ENCODE measurements at regions not wholly inside any gene's neighbourhood (a gene's known extent, or its start where the extent isn't known, plus 50 kb on each side); places are given as distances from the start of the nearest gene placed in this dataset.
A peak's percentile ranks its signal among the peaks of the same experiment; 100 is the strongest.

DNA sequence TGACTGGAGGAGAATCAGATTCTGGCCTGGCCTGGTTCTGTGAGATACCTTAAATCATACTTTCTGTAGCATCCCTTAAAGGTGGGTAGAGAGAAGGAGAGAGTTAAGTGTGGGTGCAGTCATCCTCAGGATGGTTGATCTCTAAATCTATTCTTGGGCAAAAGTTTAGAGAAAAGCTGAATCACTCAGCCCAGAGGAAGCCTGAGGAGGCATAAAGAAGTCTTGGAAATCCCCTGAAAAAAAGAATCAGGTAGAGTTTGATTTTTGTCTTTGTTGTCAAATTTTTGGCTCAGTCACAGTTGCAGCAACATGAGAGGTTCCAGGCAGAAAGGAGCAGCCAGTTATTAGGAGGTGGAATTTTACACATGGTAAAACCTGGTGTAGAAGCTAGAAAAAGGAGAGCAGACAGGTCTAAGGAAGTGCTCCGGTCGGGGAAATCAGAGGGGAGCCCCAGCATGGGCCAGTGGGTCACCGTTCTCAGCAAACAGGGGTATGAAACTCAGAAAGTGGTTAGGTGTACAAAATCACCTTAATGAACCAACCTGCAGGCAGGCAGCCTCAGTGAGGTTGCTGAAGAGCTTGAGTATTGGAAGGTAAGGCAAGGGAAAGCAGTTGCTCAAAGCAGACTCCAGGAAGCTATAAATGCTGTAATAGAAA is 116.2 kb upstream of the CNTLN start:
- no peak for DNase-seq

DNA sequence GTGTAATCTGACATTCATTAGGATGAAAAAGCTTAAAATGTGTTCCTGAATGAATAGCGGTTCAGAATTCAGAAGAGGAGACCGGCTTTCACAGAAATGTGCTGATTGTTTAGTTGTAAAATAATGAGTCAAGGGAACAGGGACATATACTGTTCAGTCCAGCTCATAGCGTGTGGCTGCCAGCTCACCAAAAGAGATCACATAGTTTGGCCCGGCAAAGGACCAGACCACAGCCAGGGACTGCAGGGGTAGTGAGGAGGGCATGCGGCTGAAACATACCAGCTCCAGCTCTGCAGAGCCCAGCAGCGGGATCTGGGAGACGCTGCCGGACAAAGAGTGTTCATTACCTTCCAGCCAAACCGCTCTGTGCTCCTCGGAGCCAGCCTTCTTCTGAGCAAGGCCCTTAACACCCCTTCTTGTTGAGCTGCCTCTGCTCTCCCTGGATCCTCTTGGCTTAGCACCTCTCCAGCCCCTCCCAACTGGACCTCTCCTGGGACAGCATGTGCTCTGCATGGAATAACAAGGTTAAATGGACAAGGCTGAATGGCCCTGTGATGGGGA is 116.8 kb upstream of the CNTLN start:
- peak in 34 of 56 donors; percentile 1 to 56 (median 19) for DNase-seq

DNA sequence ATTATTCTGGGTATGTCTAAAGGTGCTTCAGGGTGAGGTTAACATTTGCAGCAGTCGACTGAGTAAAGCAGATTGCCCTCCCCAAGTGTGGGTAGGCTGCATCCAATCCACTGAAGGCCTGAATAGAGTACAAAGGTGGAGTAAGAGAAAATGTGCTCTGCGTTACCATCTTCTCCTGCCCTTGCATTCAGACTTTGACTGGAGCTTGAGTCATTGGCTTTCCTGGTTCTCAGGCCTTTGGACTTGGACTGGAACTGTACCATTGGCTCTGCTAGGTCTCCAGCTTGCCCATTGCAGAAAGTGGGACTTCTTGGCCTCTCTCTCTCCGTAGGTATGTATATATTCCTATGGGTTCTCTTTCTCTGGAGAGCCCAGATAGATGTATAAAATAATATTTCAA is 120.9 kb upstream of the CNTLN start:
- DNase-seq: no peak

DNA sequence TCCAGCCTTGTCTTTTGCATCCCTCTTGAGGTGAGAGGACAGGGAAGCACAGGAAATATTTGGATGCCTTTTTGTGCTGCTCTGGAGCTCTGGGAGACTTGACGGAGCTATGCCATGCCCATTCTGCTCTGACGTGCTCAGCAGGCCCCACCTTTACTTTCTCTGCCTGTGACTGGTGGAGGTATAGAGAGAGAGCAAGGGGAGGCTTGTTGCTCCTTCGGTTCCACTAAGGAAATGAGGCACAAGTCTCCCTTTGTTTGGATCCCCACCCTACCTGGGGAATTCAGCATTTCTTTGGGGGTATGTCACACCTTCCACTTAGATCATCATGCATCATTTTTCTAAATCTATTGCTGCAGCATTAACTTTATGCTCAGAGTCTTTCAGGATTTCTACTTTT is 121.8 kb upstream of the CNTLN start:
- DNase-seq: no peak

DNA sequence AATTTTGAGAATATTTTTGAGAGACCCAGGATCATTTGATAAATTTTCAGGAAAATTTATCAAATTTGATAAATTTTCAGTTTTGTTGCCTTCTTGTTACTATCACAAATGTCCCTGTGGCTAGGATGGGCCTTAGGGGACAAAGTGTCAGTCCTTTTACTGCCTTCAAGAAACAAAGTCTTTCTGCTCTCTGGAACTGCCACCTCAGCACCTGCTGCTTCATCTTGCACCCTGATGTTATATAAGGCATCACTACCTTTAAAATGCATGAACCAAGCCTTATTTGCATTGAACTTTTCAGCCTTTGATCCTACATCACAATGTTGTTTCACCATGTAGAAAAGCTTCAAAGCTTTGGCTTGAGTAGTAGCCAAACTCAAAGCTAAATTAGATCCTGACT is 123.0 kb upstream of the CNTLN start:
- DNase-seq: no peak

DNA sequence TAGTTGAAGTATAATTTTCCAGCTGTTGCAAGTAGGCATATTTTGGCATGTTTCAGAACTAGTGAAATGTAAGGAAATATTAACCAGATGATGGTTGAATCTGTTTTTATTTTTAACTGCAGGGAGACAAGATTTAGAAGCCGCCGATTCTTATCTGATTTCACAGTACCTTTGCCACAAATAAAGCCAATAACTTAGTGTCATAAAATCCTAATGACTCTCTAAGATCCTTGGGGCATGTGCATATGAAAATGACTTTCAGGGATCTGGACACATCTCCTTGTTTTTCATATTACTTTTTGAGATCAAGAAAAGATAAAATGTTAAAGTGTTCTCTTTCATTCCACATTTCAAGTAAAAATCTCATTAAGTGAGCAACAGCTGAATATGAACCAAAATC is 125.8 kb upstream of the CNTLN start:
- no peak for DNase-seq

DNA sequence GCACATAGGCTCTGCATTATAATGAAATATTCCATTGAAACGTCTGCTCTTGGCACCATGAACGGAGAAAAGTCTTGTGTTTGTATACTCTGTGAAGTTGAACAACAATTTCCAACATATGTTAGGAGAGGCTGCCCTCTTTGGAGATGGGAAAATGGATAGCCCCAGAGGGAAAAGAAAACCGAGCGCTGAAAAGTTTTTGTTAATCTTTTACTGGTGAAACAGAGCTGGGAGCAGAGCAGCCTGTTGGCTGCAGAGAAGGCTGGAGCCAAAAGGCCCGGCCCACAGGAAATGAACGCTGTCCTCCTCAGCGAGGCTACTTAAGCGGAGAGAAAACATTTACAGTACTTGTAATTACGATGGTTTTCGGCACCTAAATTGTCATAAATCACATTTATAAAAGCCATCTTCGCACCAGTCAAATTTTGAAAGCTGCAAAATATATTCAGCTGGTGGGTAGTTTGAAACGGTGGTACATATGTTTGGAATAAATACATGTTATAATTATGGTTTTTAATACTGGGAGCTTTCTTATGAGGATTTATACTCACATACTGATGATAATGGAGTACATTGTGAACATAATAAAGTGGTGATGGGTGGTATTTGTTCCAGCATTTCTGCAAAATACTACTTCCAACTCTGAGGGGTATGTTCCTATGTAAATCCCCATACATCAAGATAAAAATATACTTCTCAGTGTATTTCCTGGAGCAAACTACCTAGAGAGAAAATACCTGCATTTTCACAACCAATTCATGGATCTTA is 129.6 kb upstream of the CNTLN start:
- no peak for DNase-seq

DNA sequence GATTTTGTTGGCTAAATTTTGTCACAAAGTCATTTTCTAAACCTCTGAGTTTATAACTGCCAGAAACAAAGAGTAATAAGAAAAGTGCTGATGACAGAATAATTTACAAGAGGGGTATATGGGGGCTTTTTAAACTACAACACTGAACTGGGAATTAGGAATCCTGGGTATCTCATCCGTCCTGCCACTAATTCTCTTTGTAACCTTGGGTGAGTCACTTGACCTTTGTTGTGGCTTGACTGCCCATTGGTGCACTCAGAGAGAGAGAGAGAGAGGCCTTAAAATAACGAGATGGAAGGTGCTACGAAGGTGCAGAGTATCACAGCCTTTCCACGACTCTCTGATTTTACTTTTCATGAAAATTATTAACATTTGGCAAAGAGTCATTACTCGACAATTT is 130.3 kb upstream of the CNTLN start:
- DNase-seq: no peak

DNA sequence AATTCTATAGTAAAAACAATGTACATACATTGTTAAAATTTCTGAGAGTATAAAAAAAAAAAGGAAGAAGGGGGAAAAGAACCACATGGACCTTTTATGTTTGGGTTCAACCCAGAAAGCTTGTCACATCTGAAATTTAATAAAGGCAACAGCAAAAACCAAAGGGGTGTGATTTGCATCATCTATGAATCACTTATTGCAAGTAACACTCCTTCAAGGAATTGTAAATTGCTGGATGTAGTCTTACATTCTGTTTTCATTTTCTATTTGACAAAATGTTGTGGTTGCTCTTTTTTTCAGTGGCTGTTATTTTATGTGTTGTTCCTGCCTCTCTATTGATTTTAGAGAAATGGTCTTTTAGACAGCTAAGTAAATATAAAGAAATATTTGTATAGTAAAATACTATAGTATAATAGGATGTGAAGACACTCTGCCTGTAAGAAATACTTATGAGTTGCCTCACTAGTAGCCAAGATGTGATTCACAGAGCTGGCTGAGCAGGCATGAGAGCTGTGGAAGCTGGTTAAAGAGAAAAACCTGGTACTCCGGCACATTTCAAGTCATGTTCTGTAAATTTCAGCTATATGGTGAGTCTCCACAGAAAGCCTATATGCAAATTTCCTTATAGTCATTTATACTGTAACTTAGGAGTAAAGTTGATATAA is 131.1 kb upstream of the CNTLN start:
- no peak for DNase-seq

DNA sequence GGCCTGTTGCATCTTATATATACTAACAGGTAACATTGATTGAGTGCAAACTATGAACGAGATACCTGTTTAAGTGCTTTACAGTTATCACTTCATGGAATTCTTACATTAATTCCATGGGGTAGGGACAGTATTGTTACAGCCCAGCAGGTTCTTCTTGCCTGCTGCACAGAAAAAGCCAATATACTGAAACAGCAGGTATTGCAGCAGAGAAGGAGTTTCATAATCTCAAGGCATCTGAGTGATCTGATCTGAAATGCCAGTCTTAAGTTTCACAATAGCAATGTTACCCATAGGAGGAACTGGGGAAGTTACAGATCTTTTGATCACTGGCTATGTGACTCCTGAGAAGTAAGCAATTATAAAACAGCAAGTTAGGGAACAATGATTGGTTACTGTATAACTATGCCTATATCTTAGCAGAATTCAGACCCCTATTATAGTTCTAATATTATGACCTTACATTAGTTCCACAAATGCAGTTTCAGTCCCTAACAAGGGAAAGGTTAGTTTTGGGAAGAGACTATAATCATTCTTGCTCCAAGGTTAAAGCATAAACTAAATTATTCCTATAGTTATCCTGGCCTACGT is 126.5 kb upstream of the BNC2 start:
- no peak for DNase-seq

DNA sequence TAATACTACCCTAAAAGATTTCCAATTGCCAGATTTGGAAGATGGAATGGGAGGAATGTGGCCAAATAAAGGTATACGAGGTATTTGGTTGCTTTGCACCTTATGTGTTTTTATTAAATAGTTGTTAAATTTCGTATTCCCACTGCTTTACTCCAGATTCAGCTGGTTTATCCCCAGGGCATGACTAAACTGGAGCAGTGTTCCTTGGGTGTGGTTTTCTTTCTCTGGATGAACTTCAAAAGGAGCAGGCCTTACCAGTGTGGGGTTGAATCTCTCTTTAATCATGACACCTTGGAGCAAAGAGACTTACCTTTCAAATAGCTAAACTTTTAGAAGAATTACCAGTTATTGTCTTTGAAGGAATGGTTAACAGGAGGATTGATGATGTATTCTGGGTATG is 121.7 kb upstream of the BNC2 start:
- no peak for DNase-seq

DNA sequence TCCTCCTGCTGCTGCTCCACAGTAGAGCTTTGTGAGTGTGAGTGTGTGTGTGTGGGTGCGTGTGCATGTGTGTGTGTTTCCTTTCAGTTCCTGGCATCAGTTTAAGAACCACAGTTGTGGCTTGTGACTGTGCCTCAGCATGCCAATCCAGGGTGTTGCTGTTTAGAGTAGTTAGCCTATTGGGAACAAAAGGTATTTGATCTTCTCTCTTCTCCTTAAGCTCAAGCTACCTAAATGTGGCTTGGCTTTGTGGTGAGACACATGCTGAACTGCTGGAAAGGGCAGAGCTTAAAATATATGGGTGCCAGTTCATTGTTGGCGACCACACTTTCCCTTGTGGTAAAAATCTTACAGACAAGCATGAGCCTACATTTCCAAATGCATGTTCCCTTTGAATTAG is 116.6 kb upstream of the BNC2 start:
- DNase-seq: no peak

DNA sequence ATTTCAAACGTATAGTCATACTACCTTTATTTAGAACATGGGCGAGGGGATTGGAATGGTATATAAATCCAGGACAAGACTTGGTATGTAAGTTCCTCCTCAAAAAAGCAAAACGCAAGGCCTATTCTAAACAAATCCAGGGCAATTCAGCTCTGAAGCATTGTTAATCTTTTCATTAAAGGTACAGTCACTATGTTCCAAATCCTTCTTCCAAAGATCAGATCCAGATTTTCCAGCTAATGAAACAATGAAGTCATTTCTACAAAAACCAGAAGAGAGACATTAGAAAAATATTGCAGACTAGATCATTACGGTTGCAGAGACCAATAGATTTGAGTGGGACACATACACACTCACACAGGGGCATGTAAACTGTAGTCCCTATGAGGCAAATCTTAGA is 116.1 kb upstream of the BNC2 start:
- DNase-seq: no peak

DNA sequence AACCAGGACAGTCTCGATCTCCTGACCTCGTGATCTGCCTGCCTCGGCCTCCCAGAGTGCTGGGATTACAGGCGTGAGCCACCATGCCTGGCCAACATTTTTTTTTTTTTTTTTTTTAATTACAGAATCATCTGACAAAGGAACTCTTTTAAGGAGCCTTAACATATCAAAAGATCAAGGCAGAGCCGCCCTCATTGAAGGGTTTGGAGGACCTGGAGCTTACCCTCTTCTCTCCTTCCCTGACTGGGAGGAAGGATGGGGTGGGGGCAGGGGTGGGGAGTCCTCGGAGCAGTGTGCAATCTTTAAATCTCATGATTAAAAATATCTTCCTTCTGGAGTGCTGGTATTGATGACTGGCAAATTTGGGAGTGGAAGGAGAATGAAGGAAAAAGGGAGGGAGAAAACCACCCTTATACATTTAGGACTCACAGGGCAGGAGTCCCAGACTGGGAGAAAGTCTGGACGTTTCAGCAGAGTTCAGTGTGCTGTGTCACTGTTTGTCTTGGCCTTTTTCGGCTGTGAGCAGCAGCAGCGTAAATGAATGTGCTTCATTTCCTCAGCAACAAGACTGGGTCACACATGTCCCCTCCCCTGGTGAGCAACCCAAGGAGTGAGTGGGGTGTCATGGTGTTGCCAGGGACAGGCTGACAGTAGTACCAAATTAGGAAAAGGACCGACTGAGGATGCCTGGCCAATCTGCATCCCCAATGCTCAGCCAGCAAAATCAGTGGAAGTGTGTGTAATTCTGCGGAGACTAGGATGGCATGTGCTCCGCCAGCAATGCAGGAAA is 115.3 kb upstream of the BNC2 start:
- DNase-seq: no peak

DNA sequence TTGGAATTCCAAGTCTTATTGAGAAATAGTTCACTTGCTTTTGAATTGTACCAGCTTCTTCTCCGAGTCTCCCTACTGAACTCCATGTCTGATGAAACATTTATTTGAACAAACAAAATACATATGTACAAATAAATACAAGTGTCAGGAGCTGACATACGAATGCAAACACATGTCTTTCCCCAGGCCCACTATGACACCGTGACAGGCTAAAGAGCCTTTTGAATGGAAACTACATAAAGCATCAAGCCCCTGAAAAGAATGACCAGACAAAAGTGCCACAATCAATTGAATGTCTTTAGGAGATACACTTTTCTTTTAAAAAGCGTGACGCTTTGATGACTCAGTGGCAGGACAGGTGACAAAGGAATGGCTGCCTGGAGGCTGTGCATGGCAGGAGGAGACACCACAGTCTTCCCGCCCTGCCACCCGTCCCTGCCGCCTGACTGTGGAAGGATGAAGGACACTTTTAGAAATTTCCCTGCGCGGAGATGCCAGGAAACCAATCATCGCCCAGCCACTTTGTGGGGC is 112.4 kb upstream of the BNC2 start:
- DNase-seq: no peak

DNA sequence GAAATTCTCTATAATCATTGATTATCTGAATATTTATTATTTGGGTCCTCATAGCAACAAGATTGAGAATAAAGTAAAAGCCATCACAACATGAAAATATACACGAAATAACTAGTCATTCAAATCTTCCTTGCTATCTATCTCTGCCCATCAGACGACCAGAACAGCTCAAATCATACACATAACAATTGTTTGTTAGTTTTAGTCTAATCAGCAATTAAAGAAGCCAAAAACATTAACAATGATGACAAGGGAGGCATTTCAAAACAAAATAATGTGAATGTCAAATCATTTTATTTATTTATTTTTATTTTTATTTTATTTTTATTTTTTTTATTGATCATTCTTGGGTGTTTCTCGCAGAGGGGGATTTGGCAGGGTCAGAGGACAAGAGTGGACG is 106.0 kb upstream of the BNC2 start:
- DNase-seq: no peak

DNA sequence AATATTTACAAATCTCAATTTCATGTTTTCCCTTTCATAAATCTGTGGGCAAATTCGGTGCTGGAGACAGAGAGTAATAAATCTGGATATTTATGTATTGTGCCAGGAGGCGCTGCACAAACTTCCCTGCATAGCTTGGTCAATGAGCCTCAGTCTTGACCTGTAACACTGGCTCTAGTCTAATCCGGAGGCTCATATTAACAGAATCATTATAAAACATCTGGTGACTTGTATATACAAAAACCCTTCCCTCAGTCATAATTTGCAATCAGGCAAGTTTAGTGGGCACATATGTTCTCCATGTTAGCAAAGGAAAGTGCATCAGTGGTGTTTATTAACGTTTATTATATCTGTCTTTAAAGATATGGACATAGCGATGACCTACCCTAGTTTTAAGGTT is 104.0 kb upstream of the BNC2 start:
- no peak for DNase-seq

DNA sequence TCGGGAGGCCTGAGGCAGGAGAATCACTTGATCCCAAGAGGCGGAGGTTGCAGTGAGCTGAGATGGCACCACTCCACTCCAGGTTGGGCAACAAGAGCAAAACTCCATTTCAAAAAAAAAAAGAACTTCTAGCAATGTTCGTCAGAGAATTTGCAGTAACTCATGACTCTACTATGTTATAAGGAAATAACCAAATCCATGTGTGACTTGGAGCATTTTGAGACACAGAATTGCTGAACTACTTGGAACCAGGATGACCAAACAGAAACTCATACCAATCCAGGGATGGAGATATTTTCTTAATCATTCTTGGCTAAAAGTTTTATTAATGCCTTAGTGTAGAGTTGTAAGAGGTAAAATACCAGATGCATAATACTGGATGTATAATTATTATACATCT is 99.9 kb upstream of the BNC2 start:
- DNase-seq: no peak

DNA sequence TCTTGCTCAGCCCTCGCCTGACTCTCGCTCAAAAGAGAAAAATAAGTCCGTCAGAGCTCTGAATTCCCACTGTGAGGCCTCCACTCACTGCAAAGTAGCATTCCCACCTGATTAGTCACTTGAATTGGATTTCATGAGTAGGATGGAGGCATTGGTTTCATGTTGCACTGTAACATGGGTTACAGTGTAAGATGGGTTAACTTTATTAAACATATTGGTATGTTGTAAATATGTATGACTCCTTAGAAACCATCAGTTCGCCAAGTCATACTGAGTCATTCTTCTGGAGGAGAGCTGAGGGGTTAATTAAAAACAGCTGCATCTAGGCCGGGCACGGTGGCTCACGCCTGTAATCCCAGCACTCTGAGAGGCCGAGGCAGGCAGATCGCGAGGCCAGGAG is 93.8 kb upstream of the BNC2 start:
- no peak for DNase-seq

DNA sequence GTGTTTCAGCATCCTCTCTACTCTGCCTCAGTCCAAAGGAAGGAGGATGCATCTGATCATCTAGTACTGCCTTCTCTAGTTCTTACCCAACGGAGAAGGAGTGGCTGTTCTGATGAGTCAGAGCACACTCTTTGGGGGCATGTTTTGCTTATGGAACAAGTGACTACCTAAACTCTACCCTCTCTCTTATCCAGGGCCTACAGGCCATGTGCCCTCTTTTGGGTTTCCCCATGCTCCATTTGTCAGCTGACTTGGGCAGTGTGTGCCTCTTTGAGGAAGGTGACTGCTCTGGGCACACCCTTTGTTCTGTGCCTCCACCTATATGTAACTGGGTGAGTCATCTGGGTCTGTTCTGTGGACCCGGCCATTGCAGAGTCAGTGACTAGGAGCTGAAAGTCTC is 89.6 kb upstream of the BNC2 start:
- no peak for DNase-seq

DNA sequence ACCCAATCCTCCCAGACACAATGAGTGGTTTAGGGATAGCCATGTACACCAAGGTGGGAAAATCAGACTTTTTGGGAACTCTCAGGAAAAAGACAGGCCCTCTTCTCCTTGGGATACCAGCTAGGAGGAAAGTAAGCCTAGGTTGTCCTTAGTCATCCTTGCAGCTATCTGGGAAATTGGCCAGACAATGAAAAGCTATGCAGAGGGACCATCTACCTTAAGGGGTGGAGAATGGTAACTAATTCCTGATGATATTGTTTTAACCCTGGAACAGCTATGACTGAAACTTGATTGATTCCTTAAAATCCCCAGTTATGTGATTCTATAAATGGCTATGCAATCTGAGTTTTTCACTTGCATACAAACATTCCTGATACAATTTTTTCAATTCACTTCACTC is 88.9 kb upstream of the BNC2 start:
- DNase-seq: no peak

Measured in nucleus accumbens (tissue), 56 donors.